Heart left ventricle (tissue), 16 donors: ENCODE measurements at regions not wholly inside any gene's neighbourhood (a gene's known extent, or its start where the extent isn't known, plus 50 kb on each side); places are given as distances from the start of the nearest gene placed in this dataset.

Source experiments
- ATAC-seq, 4 donors: fragments of 200-7000 bp; cut with Tn5 transposase; one replicate each; pipeline ENCODE4 v1.9.1; 2020 to 2022; ENCODE audit warnings: moderate library complexity in 4 of 4, mild to moderate bottlenecking in 3 of 4, moderate number of reproducible peaks in 1 of 4
- DNase-seq, 5 donors: peaks; one replicate each; pipeline ENCODE4 v3.0.0-alpha.2; 2020
- H3K27ac ChIP-seq, 12 donors: fragments of 200-600 bp; sonication (generic) in 4 of 12; one replicate each; pipeline versions ENCODE4 v1.5.0 to v1.8.0; 2016 to 2022; ENCODE audit warnings: mild to moderate bottlenecking in 2 of 12
- H3K27me3 ChIP-seq, 9 donors: fragments of 200-600 bp; sonication (generic) in 2 of 9; one replicate each; pipeline versions ENCODE4 v1.5.1 to v1.8.0; 2016 to 2022; ENCODE audit warnings: mild to moderate bottlenecking in 3 of 9
- H3K36me3 ChIP-seq, 9 donors: fragments of 200-600 bp; sonication (generic) in 2 of 9; one replicate each; pipeline versions ENCODE4 v1.5.0 to v1.8.0; 2018 to 2022; ENCODE audit warnings: mild to moderate bottlenecking in 2 of 9
- H3K4me1 ChIP-seq, 12 donors: fragments of 200-600 bp; sonication (generic) in 4 of 12; one replicate each; pipeline versions ENCODE4 v1.5.0 to v1.8.0; 2016 to 2022; ENCODE audit warnings: mild to moderate bottlenecking in 3 of 12
- H3K4me3 ChIP-seq, 12 donors: fragments of 200-600 bp; sonication (generic) in 4 of 12; one replicate each; pipeline versions ENCODE4 v1.5.0 to v1.8.0; 2017 to 2022; ENCODE audit warnings: mild to moderate bottlenecking in 9 of 12, moderate library complexity in 4 of 12
- H3K9me3 ChIP-seq, 12 donors: fragments of 200-600 bp; sonication (generic) in 4 of 12; one replicate each; pipeline versions ENCODE4 v1.5.0 to v1.8.0; 2016 to 2022; ENCODE audit warnings: mild to moderate bottlenecking in 1 of 12
- POLR2A ChIP-seq, 2 donors: fragments of 450-650 bp; IDR thresholded peaks; one replicate each; pipeline ENCODE4 v1.6.1; 2017; ENCODE audit warnings: antibody characterized with exemption in 2 of 2, mild to moderate bottlenecking in 2 of 2, moderate library complexity in 2 of 2
- WGBS, 4 donors: extraction: QIAGEN DNeasy Blood & Tissue Kit in 2 of 4; methylation state at CpG; one replicate each; pipeline versions ENCODE4 v1.1.5 to v1.1.7; 2013 to 2018; 5-methylcytosine and 5-hydroxymethylcytosine counted together
- intact Hi-C, 10 donors: fragments of 100-400 bp; cut with DNase I; formaldehyde crosslinking; loops; one replicate each; pipeline versions ENCODE4 v1.11.1 to v1.14.2; 2022
- TF ChIP-seq, protein P1 (sequence below), 12 donors: fragments of 200-600 bp; sonication (generic) in 4 of 12; IDR thresholded peaks; one replicate each; pipeline versions ENCODE4 v1.5.0 to v1.8.0; 2018 to 2022; ENCODE audit warnings: antibody characterized with exemption in 12 of 12, mild to moderate bottlenecking in 5 of 12
- donor health status: ischemic (EF 13 %, LVEDD 7.1; RV severe dilation, severe dysfunction).
- donor health status: healthy with polysubstance abuse.
- donor health status: DM: no; HTN: yes; CAD: no.
- donor health status: DM: no; HTN: no; CAD: no.
- donor health status: ischemic (EF 25% LVEDD 6.9; RV normal size, moderate dysfunction).
- donor health status: ischemic (EF 25% LVEDD 5.7; RV mildly dilated, moderate dysfunction).
- donor health status: healthy.
- donor health status: DM: yes; HTN: yes; CAD: no.
- donor health status: ischemic (EF 35%, LVEDD 5.7; RV mildly dilated, moderate dysfunction).
- donor health status: nonischemic (EF 11% LVEDD 7.7; RV severe dilation, severe dysfunction).
- donor health status: DM: yes; HTN: yes; CAD: no.
- donor health status: PGD.
- donor health status: ischemic (EF 29% LVEDD 5.4; RV normal size, mild dysfunction).
- donor health status: nonischemic (EF 23%, LVEDD 6.1; RV moderate dilation, normal function).

DNA sequence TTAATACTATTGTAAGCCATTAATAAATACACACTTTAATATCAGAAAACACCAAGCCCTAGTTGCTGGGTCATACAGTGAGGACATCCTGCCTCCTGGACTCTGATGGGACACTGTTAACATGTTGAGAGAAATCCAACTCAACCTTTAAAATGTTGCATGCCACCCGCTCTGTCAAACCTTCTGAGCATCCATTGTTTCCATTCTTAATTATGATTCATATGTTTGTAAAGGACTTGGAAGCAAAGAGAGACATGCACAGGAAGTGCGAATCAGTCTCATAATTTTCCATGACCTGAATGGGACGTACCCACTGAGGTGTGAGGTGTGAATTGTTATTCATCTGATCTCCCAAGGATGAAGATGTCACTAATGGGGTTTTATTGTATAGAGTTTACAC is 186.4 kb downstream of the CAAP1 start:
- Histone ChIP-seq H3K4me3 (no peak overlapping the region), H3K27me3 (no peaks in the 10 kb centered on the region), H3K9me3 (no peaks in the 10 kb centered on the region), H3K36me3 (no peaks in the 10 kb centered on the region), H3K4me1 (no peaks in the 10 kb centered on the region), H3K27ac (no peak overlapping the region)
- TF ChIP-seq, protein P1, sequence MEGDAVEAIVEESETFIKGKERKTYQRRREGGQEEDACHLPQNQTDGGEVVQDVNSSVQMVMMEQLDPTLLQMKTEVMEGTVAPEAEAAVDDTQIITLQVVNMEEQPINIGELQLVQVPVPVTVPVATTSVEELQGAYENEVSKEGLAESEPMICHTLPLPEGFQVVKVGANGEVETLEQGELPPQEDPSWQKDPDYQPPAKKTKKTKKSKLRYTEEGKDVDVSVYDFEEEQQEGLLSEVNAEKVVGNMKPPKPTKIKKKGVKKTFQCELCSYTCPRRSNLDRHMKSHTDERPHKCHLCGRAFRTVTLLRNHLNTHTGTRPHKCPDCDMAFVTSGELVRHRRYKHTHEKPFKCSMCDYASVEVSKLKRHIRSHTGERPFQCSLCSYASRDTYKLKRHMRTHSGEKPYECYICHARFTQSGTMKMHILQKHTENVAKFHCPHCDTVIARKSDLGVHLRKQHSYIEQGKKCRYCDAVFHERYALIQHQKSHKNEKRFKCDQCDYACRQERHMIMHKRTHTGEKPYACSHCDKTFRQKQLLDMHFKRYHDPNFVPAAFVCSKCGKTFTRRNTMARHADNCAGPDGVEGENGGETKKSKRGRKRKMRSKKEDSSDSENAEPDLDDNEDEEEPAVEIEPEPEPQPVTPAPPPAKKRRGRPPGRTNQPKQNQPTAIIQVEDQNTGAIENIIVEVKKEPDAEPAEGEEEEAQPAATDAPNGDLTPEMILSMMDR (IDR thresholded peaks at IDR 0.05), result no peak
- no peak for TF ChIP-seq POLR2A (IDR thresholded peaks at IDR 0.05)
- DNase-seq, result no peak
- intact Hi-C loops, result no loop called here
- no peak for ATAC-seq
- WGBS, 4 donors, result 70 to 77% (median 73%) methylated on average over 3 of the region's 3 CpGs

DNA sequence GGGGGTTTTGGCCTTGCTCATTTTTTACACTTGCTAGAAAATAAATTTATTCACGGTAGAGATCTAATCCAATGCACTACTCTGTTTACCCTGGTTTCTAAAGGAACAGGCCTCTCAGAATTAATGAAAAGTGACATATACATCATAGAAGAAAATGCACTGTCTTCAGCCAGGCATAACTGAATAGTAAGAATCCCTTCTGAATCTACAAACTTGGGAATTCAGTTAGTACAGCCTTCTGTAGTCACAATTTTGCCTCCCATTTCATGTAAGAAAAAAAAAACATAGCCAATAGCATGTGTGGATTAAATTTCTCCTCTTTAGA is 197.3 kb downstream of the CAAP1 start:
- H3K27ac ChIP-seq, result no peak overlapping the region
- H3K9me3 ChIP-seq, result peaks cover 0 to 19% (median 4%) of the 10 kb centered on the region in 12 donors
- no peak for TF ChIP-seq POLR2A (IDR thresholded peaks at IDR 0.05)
- TF ChIP-seq, protein P1 (IDR thresholded peaks at IDR 0.05), result no peak
- H3K36me3 ChIP-seq, result no peaks in the 10 kb centered on the region
- H3K4me1 ChIP-seq, result no peaks in the 10 kb centered on the region
- intact Hi-C loops, result no loop called here
- DNase-seq, result no peak
- WGBS, 4 donors, result 68 to 84% (median 80%) methylated on average over 1 of the region's 1 CpG
- no peak overlapping the region for H3K4me3 ChIP-seq
- H3K27me3 ChIP-seq, result no peaks in the 10 kb centered on the region
- ATAC-seq, result no peak

DNA sequence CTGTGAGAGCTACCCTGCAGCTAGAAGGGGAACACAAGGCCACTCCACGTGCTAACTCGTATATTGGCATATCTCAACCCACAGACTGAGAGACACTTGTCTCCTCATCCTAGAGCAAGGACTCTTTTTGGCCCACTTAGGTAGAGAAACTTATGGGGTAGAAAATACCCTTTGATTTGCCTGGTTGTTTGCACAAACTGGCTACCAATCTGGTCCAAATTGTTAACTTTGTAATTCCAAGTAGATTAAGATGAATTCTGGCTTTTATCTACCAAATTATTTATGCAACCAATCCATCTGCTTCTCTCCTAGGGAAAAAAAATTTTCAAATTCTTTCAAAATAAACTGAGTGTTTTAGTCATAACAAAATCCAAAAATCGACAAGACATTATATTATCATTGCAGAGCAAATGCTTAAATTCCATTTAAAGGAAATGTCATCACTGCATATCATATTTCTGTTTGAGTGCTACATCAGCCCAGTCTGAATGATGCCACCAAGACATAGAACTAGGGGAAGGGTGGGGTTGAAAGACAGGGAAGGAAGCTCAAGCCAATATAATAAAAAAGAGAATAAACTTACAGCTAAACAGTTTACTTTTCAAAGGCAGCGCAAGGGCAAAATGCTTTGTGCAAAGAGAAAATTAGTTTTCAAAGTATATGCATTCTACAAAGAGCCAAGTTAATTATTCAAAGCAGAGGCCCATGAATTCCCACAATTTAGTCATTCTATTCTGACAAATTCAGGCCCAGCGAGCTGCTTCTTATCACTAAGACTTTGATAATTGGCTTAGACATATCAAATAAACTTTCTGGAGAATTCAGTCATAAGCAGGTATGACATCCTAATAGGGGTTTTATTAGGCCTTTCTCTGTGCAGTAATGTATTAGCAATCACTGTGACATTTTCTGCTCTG is 198.0 kb downstream of the CAAP1 start:
- no peak for DNase-seq
- ATAC-seq, result no peak
- Histone ChIP-seq H3K9me3 (peaks cover 0 to 16% (median 4%) of the 10 kb centered on the region in 12 donors), H3K27me3 (no peaks in the 10 kb centered on the region), H3K27ac (no peak overlapping the region), H3K4me1 (no peaks in the 10 kb centered on the region), H3K4me3 (no peak overlapping the region), H3K36me3 (no peaks in the 10 kb centered on the region)
- no peak for TF ChIP-seq POLR2A (IDR thresholded peaks at IDR 0.05)
- TF ChIP-seq, protein P1 (IDR thresholded peaks at IDR 0.05), result no peak
- WGBS, 4 donors, result 61 to 66% (median 63%) methylated on average over 5 of the region's 5 CpGs
- intact Hi-C loops, result no loop called here

DNA sequence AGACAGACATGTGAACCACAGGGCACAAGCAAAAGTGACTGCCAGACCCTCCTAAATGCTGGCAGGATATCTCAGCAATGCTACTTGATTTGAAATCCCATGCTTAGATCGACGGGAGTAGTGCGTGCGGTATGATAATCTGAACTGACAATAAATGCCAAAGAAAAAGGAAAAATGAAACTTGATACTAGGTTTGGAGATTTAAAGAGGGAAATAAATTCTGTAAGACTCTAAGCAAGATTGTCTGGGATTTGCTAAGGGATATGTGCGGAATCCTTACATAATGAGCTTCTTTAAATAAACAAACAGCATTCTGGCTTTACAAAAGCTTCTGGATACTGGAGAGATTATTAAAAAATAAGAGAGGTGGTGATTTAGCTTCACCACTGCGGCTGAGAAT is 203.6 kb downstream of the CAAP1 start:
- intact Hi-C loops, result no loop called here
- Histone ChIP-seq H3K4me1 (no peaks in the 10 kb centered on the region), H3K4me3 (no peak overlapping the region), H3K27me3 (no peaks in the 10 kb centered on the region), H3K27ac (no peak overlapping the region), H3K36me3 (no peaks in the 10 kb centered on the region), H3K9me3 (no peaks in the 10 kb centered on the region)
- TF ChIP-seq, protein P1 (IDR thresholded peaks at IDR 0.05), result no peak
- no peak for TF ChIP-seq POLR2A (IDR thresholded peaks at IDR 0.05)
- WGBS, 4 donors, result 87 to 91% (median 88%) methylated on average over 6 of the region's 6 CpGs
- ATAC-seq, result no peak
- DNase-seq, result no peak
